Stimulated activated naive B cell treated with anti-CD40 and anti-IgM and Interleukin-4, amounts not matched to agents 10 μg/mL and 1 μg/mL and 100 μg/mL, for 72 hours (primary cell): ENCODE measurements at regions not wholly inside any gene's neighbourhood (a gene's known extent, or its start where the extent isn't known, plus 50 kb on each side); places are given as distances from the start of the nearest gene placed in this dataset.
"Not testable (repeated sequence)": the region's sequence is repeated elsewhere in the genome, so short reads cannot be mapped to it uniquely, and the experiment has no call there.

Experiments used
- ATAC-seq, 2 donors: fragments of 150-1000 bp; cut with Tn5 transposase; replicated peaks; 2 replicates each; pipeline ENCODE4 v1.10.0; 2021; ENCODE audit warnings: moderate library complexity in 1 of 2
- DNase-seq: peaks from one replicate; pipeline ENCODE4 v3.0.0; 2021
- H3K27ac Mint-ChIP-seq: one replicate; pipeline ENCODE4 v1.8.0; 2022; ENCODE audit warnings: mild to moderate bottlenecking, mixed read lengths
- H3K27me3 Mint-ChIP-seq, 2 donors: one replicate each; pipeline ENCODE4 v1.8.0; 2022; ENCODE audit warnings: mixed read lengths in 2 of 2
- H3K36me3 Mint-ChIP-seq, 2 donors: one replicate each; pipeline ENCODE4 v1.8.0; 2022; ENCODE audit warnings: mixed read lengths in 2 of 2, mild to moderate bottlenecking in 1 of 2
- H3K4me1 Mint-ChIP-seq, 2 donors: one replicate each; pipeline ENCODE4 v1.8.0; 2022; ENCODE audit warnings: mixed read lengths in 2 of 2, mild to moderate bottlenecking in 1 of 2
- H3K4me3 Mint-ChIP-seq, 2 donors: one replicate each; pipeline ENCODE4 v1.8.0; 2022; ENCODE audit warnings: mild to moderate bottlenecking in 2 of 2, mixed read lengths in 2 of 2, moderate library complexity in 1 of 2
- H3K9me3 Mint-ChIP-seq, 2 donors: one replicate each; pipeline ENCODE4 v1.8.0; 2022; ENCODE audit warnings: mixed read lengths in 2 of 2, mild to moderate bottlenecking in 1 of 2

GRCh38 chr9:24258626-24259025 is 287.1 kb downstream of the IZUMO3 start:
- Mint-ChIP-seq H3K27me3 (no peaks in the 10 kb centered on the region), H3K9me3 (peaks cover 0 to 5% of the 10 kb centered on the region in 2 donors), H3K36me3 (no peaks in the 10 kb centered on the region), H3K4me1 (no peaks in the 10 kb centered on the region), H3K4me3 (no peak overlapping the region), H3K27ac (no peak overlapping the region)
- ATAC-seq (no peak), DNase-seq (no peak)

- ATAC-seq (no peak), DNase-seq (no peak)
- no peaks in the 10 kb centered on the region for H3K27me3 Mint-ChIP-seq
- H3K4me3 Mint-ChIP-seq, result no peak overlapping the region
- H3K4me1 Mint-ChIP-seq, result no peaks in the 10 kb centered on the region
- no peak overlapping the region for H3K27ac Mint-ChIP-seq
- H3K9me3 Mint-ChIP-seq, result peaks cover 4 to 9% of the 10 kb centered on the region in 2 donors
- H3K36me3 Mint-ChIP-seq, result no peaks in the 10 kb centered on the region
Observed at GRCh38 chr9:24257726-24258125, 288.0 kb downstream of the IZUMO3 start.

GRCh38 chr9:24245988-24246387 is 299.7 kb downstream of the IZUMO3 start:
- Mint-ChIP-seq H3K36me3 (no peaks in the 10 kb centered on the region), H3K9me3 (peaks cover 0 to 4% of the 10 kb centered on the region in 2 donors), H3K27ac (no peak overlapping the region), H3K27me3 (no peaks in the 10 kb centered on the region), H3K4me3 (no peak overlapping the region), H3K4me1 (no peaks in the 10 kb centered on the region)
- ATAC-seq (no peak), DNase-seq (no peak)

GRCh38 chr9:24242576-24242975 is 303.1 kb downstream of the IZUMO3 start:
- Mint-ChIP-seq H3K36me3 (no peaks in the 10 kb centered on the region), H3K9me3 (peaks cover 4 to 11% of the 10 kb centered on the region in 2 donors), H3K4me3 (no peak overlapping the region), H3K27ac (no peak overlapping the region), H3K27me3 (no peaks in the 10 kb centered on the region), H3K4me1 (no peaks in the 10 kb centered on the region)
- DNase-seq (no peak), ATAC-seq (no peak)

GRCh38 chr9:24218656-24219055 is 327.0 kb downstream of the IZUMO3 start:
- no peaks in the 10 kb centered on the region for H3K36me3 Mint-ChIP-seq
- H3K27ac Mint-ChIP-seq, result no peak overlapping the region
- DNase-seq, result no peak
- H3K4me1 Mint-ChIP-seq, result no peaks in the 10 kb centered on the region
- no peaks in the 10 kb centered on the region for H3K27me3 Mint-ChIP-seq
- no peak for ATAC-seq
- H3K4me3 Mint-ChIP-seq, result no peak overlapping the region
- peaks cover 4 to 5% of the 10 kb centered on the region in 2 donors for H3K9me3 Mint-ChIP-seq

GRCh38 chr9:24210641-24211040 is 335.1 kb downstream of the IZUMO3 start:
- no peak for DNase-seq
- Mint-ChIP-seq H3K4me1 (no peaks in the 10 kb centered on the region), H3K4me3 (no peak overlapping the region), H3K36me3 (no peaks in the 10 kb centered on the region), H3K27me3 (no peaks in the 10 kb centered on the region), H3K9me3 (peaks cover 0 to 2% of the 10 kb centered on the region in 2 donors), H3K27ac (no peak overlapping the region)
- no peak for ATAC-seq

- H3K9me3 Mint-ChIP-seq, result peaks cover 6 to 9% of the 10 kb centered on the region in 2 donors
- no peaks in the 10 kb centered on the region for H3K27me3 Mint-ChIP-seq
- H3K27ac Mint-ChIP-seq, result no peak overlapping the region
- no peak for ATAC-seq
- no peak overlapping the region for H3K4me3 Mint-ChIP-seq
- no peaks in the 10 kb centered on the region for H3K36me3 Mint-ChIP-seq
- no peaks in the 10 kb centered on the region for H3K4me1 Mint-ChIP-seq
- no peak for DNase-seq
Observed at GRCh38 chr9:24189986-24190385, 355.7 kb downstream of the IZUMO3 start.

GRCh38 chr9:24180572-24180971 is 354.5 kb upstream of the ELAVL2 start:
- not testable (repeated sequence) for H3K36me3 Mint-ChIP-seq, H3K4me1 Mint-ChIP-seq, DNase-seq, H3K27me3 Mint-ChIP-seq, H3K27ac Mint-ChIP-seq, ATAC-seq, H3K4me3 Mint-ChIP-seq
- peaks cover 21 to 34% of the 10 kb centered on the region in 2 donors for H3K9me3 Mint-ChIP-seq

- no peaks in the 10 kb centered on the region for H3K4me1 Mint-ChIP-seq
- no peak overlapping the region for H3K27ac Mint-ChIP-seq
- no peaks in the 10 kb centered on the region for H3K36me3 Mint-ChIP-seq
- H3K27me3 Mint-ChIP-seq, result no peaks in the 10 kb centered on the region
- ATAC-seq, result no peak
- no peak for DNase-seq
- peaks cover 0 to 4% of the 10 kb centered on the region in 2 donors for H3K9me3 Mint-ChIP-seq
- H3K4me3 Mint-ChIP-seq, result no peak overlapping the region
Observed at GRCh38 chr9:24144796-24145195, 318.8 kb upstream of the ELAVL2 start.

GRCh38 chr9:24135072-24135471 is 309.0 kb upstream of the ELAVL2 start:
- not testable (repeated sequence) for H3K27ac Mint-ChIP-seq, H3K4me3 Mint-ChIP-seq, ATAC-seq, H3K27me3 Mint-ChIP-seq, H3K4me1 Mint-ChIP-seq, H3K36me3 Mint-ChIP-seq, H3K9me3 Mint-ChIP-seq, DNase-seq

GRCh38 chr9:24132244-24132643 is 306.2 kb upstream of the ELAVL2 start:
- DNase-seq (no peak), ATAC-seq (no peak)
- Mint-ChIP-seq H3K9me3 (peaks cover 4 to 9% of the 10 kb centered on the region in 2 donors), H3K4me3 (no peak overlapping the region), H3K27me3 (no peaks in the 10 kb centered on the region), H3K4me1 (no peaks in the 10 kb centered on the region), H3K27ac (no peak overlapping the region), H3K36me3 (no peaks in the 10 kb centered on the region)

- Mint-ChIP-seq H3K27me3 (no peaks in the 10 kb centered on the region), H3K9me3 (peaks cover 4% of the 10 kb centered on the region in 2 donors), H3K4me3 (no peak overlapping the region), H3K4me1 (no peaks in the 10 kb centered on the region), H3K36me3 (no peaks in the 10 kb centered on the region), H3K27ac (no peak overlapping the region)
- ATAC-seq, result no peak
- no peak for DNase-seq
Observed at GRCh38 chr9:24127519-24127918, 301.5 kb upstream of the ELAVL2 start.

GRCh38 chr9:24118190-24118589 is 292.1 kb upstream of the ELAVL2 start:
- H3K9me3 Mint-ChIP-seq, result peaks cover 4 to 7% of the 10 kb centered on the region in 2 donors
- H3K36me3 Mint-ChIP-seq, result no peaks in the 10 kb centered on the region
- no peak overlapping the region for H3K27ac Mint-ChIP-seq
- ATAC-seq, result no peak
- no peaks in the 10 kb centered on the region for H3K4me1 Mint-ChIP-seq
- no peak for DNase-seq
- H3K27me3 Mint-ChIP-seq, result no peaks in the 10 kb centered on the region
- H3K4me3 Mint-ChIP-seq, result no peak overlapping the region

GRCh38 chr9:24096756-24097155 is 270.7 kb upstream of the ELAVL2 start:
- Mint-ChIP-seq H3K4me3 (no peak overlapping the region), H3K27ac (no peak overlapping the region), H3K9me3 (peaks cover 6 to 9% of the 10 kb centered on the region in 2 donors), H3K27me3 (no peaks in the 10 kb centered on the region), H3K4me1 (no peaks in the 10 kb centered on the region), H3K36me3 (no peaks in the 10 kb centered on the region)
- no peak for DNase-seq
- ATAC-seq, result no peak

- Mint-ChIP-seq H3K4me3 (no peak overlapping the region), H3K4me1 (no peaks in the 10 kb centered on the region), H3K9me3 (peaks cover 6 to 8% of the 10 kb centered on the region in 2 donors), H3K27me3 (no peaks in the 10 kb centered on the region), H3K27ac (no peak overlapping the region), H3K36me3 (no peaks in the 10 kb centered on the region)
- ATAC-seq, result no peak
- DNase-seq, result no peak
Observed at GRCh38 chr9:24095246-24095645, 269.2 kb upstream of the ELAVL2 start.

- Mint-ChIP-seq H3K27me3 (no peaks in the 10 kb centered on the region), H3K4me1 (no peaks in the 10 kb centered on the region), H3K36me3 (no peaks in the 10 kb centered on the region), H3K4me3 (no peak overlapping the region), H3K9me3 (peaks cover 6 to 12% of the 10 kb centered on the region in 2 donors), H3K27ac (no peak overlapping the region)
- DNase-seq (no peak), ATAC-seq (no peak)
Observed at GRCh38 chr9:24090566-24090965, 264.5 kb upstream of the ELAVL2 start.
